Endothelial cell of umbilical vein (primary cell): ENCODE measurements at regions not wholly inside any gene's neighbourhood (a gene's known extent, or its start where the extent isn't known, plus 50 kb on each side); places are given as distances from the start of the nearest gene placed in this dataset.

Source experiments
- BruUV-seq: library from RNA; stranded (reverse); fragments of 400-500 nt; replicated peaks from 2 replicates; lab custom pipeline; 2021; lab: Mats Ljungman, UMichigan
- CTCF ChIA-PET: fragments of 300-600, 350-600 bp; sonication (Branson Sonifier 250); formaldehyde crosslinking; loops from one replicate; lab custom pipeline; 2021; ENCODE audit warnings: antibody characterized with exemption, inconsistent platforms; lab: Charles Lee
- POLR2A ChIA-PET: fragments of 300-600, 350-600 bp; sonication (Branson Sonifier 250); formaldehyde crosslinking; loops from one replicate; lab custom pipeline; 2021; ENCODE audit warnings: antibody characterized with exemption, inconsistent platforms; lab: Charles Lee
- DNase-seq: peaks from one replicate; pipeline ENCODE4 v3.0.0-alpha.2; 2011; ENCODE audit warnings: low read depth, low spot score
- FAIRE-seq: peaks from 2 replicates; lab custom pipeline; 2011; peaks lifted over from hg19 to GRCh38; lab: Jason Lieb, UNC
- H2AFZ ChIP-seq: 2 replicates; pipeline ENCODE4 v1.6.0; 2012; ENCODE audit warnings: low read depth, low read length, control low read depth, inconsistent platforms
- H3K27ac ChIP-seq: 2 replicates; pipeline ENCODE4 v1.5.1; 2011; ENCODE audit warnings: low read depth, mild to moderate bottlenecking, control low read depth, low read length, moderate library complexity; ENCODE audit not compliant: insufficient read depth
- H3K27me3 ChIP-seq, 2 experiments: 2 replicates each; pipeline versions ENCODE4 v1.6.0 to v1.6.1; 2011; ENCODE audit warnings: low read length in 2 of 2, mixed read lengths in 1 of 2; ENCODE audit not compliant: control insufficient read depth in 2 of 2, insufficient read depth in 2 of 2
- H3K36me3 ChIP-seq, 2 experiments: 2 replicates in 1 of 2; 3 replicates in 1 of 2; pipeline ENCODE4 v1.5.1; 2011; ENCODE audit warnings: low read length in 2 of 2, mild to moderate bottlenecking in 1 of 2, moderate library complexity in 1 of 2; ENCODE audit not compliant: control insufficient read depth in 2 of 2, insufficient read depth in 2 of 2; ENCODE audit errors: extremely low read depth in 1 of 2
- H3K4me1 ChIP-seq: 3 replicates; pipeline ENCODE4 v1.5.1; 2011; ENCODE audit warnings: mild to moderate bottlenecking, low read length; ENCODE audit not compliant: control insufficient read depth, insufficient read depth; ENCODE audit errors: extremely low read depth
- H3K4me2 ChIP-seq: 2 replicates; pipeline ENCODE4 v1.6.1; 2011; ENCODE audit warnings: low read length, control low read depth, mixed read lengths; ENCODE audit not compliant: insufficient read depth
- H3K4me3 ChIP-seq, 3 experiments: fragments of 200-600 bp in 1 of 3; sonication (generic), shearing (Covaris generic) in 1 of 3; replicated peaks in 1 of 3; 2 replicates each; pipeline ENCODE4 v1.5.1; 2011 to 2016; ENCODE audit warnings: control low read depth in 3 of 3, low read length in 3 of 3, mild to moderate bottlenecking in 2 of 3, inconsistent platforms in 1 of 3, low read depth in 1 of 3, moderate library complexity in 1 of 3; ENCODE audit not compliant: insufficient read depth in 1 of 3
- H3K79me2 ChIP-seq: 2 replicates; pipeline ENCODE4 v1.6.0; 2012; ENCODE audit warnings: low read length, inconsistent platforms; ENCODE audit not compliant: control insufficient read depth, insufficient read depth
- H3K9ac ChIP-seq: replicated peaks from 2 replicates; pipeline ENCODE3; 2011; ENCODE audit warnings: low read length, control low read depth; ENCODE audit not compliant: insufficient read depth; ENCODE audit errors: extremely low read depth
- H3K9me1 ChIP-seq: replicated peaks from 3 replicates; pipeline ENCODE4 v1.6.0; 2011; ENCODE audit warnings: mild to moderate bottlenecking, low read length; ENCODE audit not compliant: control insufficient read depth, insufficient read depth; ENCODE audit errors: extremely low read depth
- H3K9me3 ChIP-seq: replicated peaks from 2 replicates; pipeline ENCODE4 v1.5.1; 2012; ENCODE audit warnings: low read length, inconsistent platforms; ENCODE audit not compliant: control insufficient read depth, insufficient read depth
- H4K20me1 ChIP-seq: replicated peaks from 2 replicates; pipeline ENCODE3; 2011; ENCODE audit warnings: mild to moderate bottlenecking, low read length; ENCODE audit not compliant: control insufficient read depth, insufficient read depth; ENCODE audit errors: extremely low read depth
- CTCF ChIP-seq, 2 donors: IDR thresholded peaks; 1 replicate in 1 of 2; 2 replicates in 1 of 2; pipeline ENCODE4 v1.5.1; 2011; ENCODE audit warnings: low read length in 2 of 2, mild to moderate bottlenecking in 2 of 2, moderate library complexity in 2 of 2, control low read depth in 1 of 2, inconsistent platforms in 1 of 2, low read depth in 1 of 2; ENCODE audit not compliant: insufficient read depth in 1 of 2; ENCODE audit errors: extremely low read depth in 1 of 2
- EZH2 ChIP-seq: IDR thresholded peaks from 2 replicates; pipeline ENCODE4 v1.6.1; 2012; ENCODE audit warnings: borderline replicate concordance, low read depth, mild to moderate bottlenecking, moderate library complexity, low read length, inconsistent platforms; ENCODE audit not compliant: severe bottlenecking
- FOS ChIP-seq: IDR thresholded peaks from 2 replicates; pipeline ENCODE4 v1.6.1; 2011; ENCODE audit warnings: mild to moderate bottlenecking, low read length, moderate library complexity, borderline replicate concordance; ENCODE audit not compliant: insufficient read depth
- GATA2 ChIP-seq: IDR thresholded peaks from 2 replicates; pipeline ENCODE4 v1.7.0; 2011; ENCODE audit warnings: low read depth, mild to moderate bottlenecking, moderate library complexity, mixed read lengths, low read length; ENCODE audit not compliant: insufficient read length, insufficient read depth
- JUN ChIP-seq: IDR thresholded peaks from 2 replicates; pipeline ENCODE4 v1.6.1; 2011; ENCODE audit warnings: borderline replicate concordance, low read depth; ENCODE audit not compliant: insufficient read length, insufficient read depth
- MYC ChIP-seq: IDR thresholded peaks from one replicate; pipeline ENCODE4 v1.6.1; 2011; ENCODE audit warnings: mild to moderate bottlenecking, low read depth, low read length
- POLR2A ChIP-seq: IDR thresholded peaks from 2 replicates; pipeline ENCODE4 v1.6.1; 2012; ENCODE audit warnings: low read depth, mild to moderate bottlenecking, control low read depth, low read length
- POLR2AphosphoS5 ChIP-seq: IDR thresholded peaks from 2 replicates; pipeline ENCODE4 v1.6.1; 2012; ENCODE audit warnings: low read depth, mild to moderate bottlenecking, control low read depth, low read length, moderate library complexity; ENCODE audit not compliant: insufficient read depth
- dilution Hi-C: fragments of 300-500 bp; cut with MboI; formaldehyde crosslinking; loops from one replicate; pipeline ENCODE4 v1.15.0; 2019; ENCODE audit warnings: low sequenced_read_pairs; ENCODE audit not compliant: extremely low pct_ligation_motif_present
- intact Hi-C: fragments of 100-400 bp; cut with micrococcal nuclease; formaldehyde crosslinking; loops from one replicate; pipeline ENCODE4 v1.10.0; 2022
- TF ChIP-seq, protein P1 (sequence below): IDR thresholded peaks from 2 replicates; pipeline ENCODE4 v1.6.1; 2011; ENCODE audit not compliant: insufficient read depth, insufficient read length

DNA sequence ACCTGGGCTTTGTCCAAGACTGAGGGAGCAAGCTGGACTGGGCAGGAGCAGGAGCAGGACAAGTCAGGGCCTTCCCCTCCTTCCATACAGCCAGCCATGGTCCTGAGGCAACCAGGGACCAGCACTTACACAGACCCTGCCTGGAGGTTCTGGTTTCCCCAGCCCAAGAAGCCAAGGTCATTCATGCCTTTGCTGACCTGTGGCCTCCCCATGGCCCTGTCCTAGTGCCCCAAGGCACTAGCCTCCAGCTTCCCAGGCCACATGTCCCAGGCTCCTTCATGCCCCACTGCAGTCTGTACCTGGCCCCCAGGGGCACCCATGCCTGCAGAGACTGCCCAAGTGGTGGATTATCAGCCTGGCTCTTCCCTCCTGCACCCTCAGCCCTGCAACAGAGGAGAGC is 243.9 kb downstream of the TOMM20 start:
- Histone ChIP-seq H3K27ac (no peak overlapping the region), H3K4me1 (no peaks in the 10 kb centered on the region), H3K4me2 (no peak overlapping the region), H3K4me3 (no peak overlapping the region), H3K36me3 (no peaks in the 10 kb centered on the region), H3K9ac (no peak overlapping the region), H3K27me3 (no peaks in the 10 kb centered on the region), H3K79me2 (no peaks in the 10 kb centered on the region), H2AFZ (no peak overlapping the region), H3K9me1 (no peaks in the 10 kb centered on the region), H3K9me3 (no peaks in the 10 kb centered on the region), H4K20me1 (no peaks in the 10 kb centered on the region)
- dilution Hi-C loops (no loop called here), intact Hi-C loops (no loop called here)
- BruUV-seq = no TSS peak
- FAIRE-seq = no peak
- ChIA-PET POLR2A (no interaction called here), CTCF (no interaction called here)
- TF ChIP-seq POLR2A = no peak
- no peak for TF ChIP-seq EZH2
- TF ChIP-seq, protein P1, sequence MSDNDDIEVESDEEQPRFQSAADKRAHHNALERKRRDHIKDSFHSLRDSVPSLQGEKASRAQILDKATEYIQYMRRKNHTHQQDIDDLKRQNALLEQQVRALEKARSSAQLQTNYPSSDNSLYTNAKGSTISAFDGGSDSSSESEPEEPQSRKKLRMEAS = no peak
- no peak for TF ChIP-seq JUN
- no peak for TF ChIP-seq POLR2AphosphoS5
- TF ChIP-seq MYC = no peak
- TF ChIP-seq CTCF (IDR thresholded peaks at IDR 0.05; ENCODE audit: extremely low read depth in 1 of 2, insufficient read depth in 1 of 2, low read depth in 1 of 2, low read length in 2 of 2) = no peak
- TF ChIP-seq FOS = no peak
- no peak for TF ChIP-seq GATA2
- DNase-seq = no peak
